Smooth muscle cell (in vitro differentiated cells): ENCODE measurements at regions not wholly inside any gene's neighbourhood (a gene's known extent, or its start where the extent isn't known, plus 50 kb on each side); places are given as distances from the start of the nearest gene placed in this dataset.

Source experiments
- DNase-seq: peaks from one replicate; lab custom pipeline; 2025; ENCODE audit not compliant: unreplicated experiment; lab: John Stamatoyannopoulos, UW
- H2AFZ ChIP-seq: fragments of 200-600 bp; sonication (generic); 2 replicates; pipeline ENCODE4 v1.6.0; 2016; ENCODE audit warnings: antibody characterized with exemption, low read depth, mild to moderate bottlenecking
- H3F3A ChIP-seq: fragments of 200-600 bp; sonication (generic); 2 replicates; pipeline ENCODE4 v1.6.0; 2017; ENCODE audit warnings: antibody characterized with exemption, low read depth
- H3K27ac ChIP-seq: fragments of 200-600 bp; sonication (generic); 2 replicates; pipeline ENCODE4 v1.5.1; 2016; ENCODE audit warnings: low read depth, mild to moderate bottlenecking
- H3K27me3 ChIP-seq: fragments of 200-600 bp; sonication (generic); 2 replicates; pipeline ENCODE4 v1.6.1; 2016; ENCODE audit warnings: low read depth, mild to moderate bottlenecking
- H3K36me3 ChIP-seq: fragments of 200-600 bp; sonication (generic); 2 replicates; pipeline ENCODE4 v1.5.1; 2016; ENCODE audit warnings: low read depth
- H3K4me1 ChIP-seq: fragments of 200-600 bp; sonication (generic); 2 replicates; pipeline ENCODE4 v1.5.1; 2016; ENCODE audit warnings: low read depth
- H3K4me2 ChIP-seq: fragments of 200-600 bp; sonication (generic); 2 replicates; pipeline ENCODE4 v1.6.0; 2016; ENCODE audit warnings: mild to moderate bottlenecking
- H3K4me3 ChIP-seq: fragments of 200-600 bp; sonication (generic); 2 replicates; pipeline ENCODE4 v1.5.1; 2016; ENCODE audit warnings: mild to moderate bottlenecking
- H3K79me2 ChIP-seq: fragments of 200-600 bp; sonication (generic); 2 replicates; pipeline ENCODE4 v1.6.0; 2016; ENCODE audit warnings: low read depth, mild to moderate bottlenecking
- H3K9ac ChIP-seq: fragments of 200-600 bp; sonication (generic); 2 replicates; pipeline ENCODE4 v1.6.0; 2016; ENCODE audit warnings: low read depth
- H3K9me3 ChIP-seq: fragments of 200-600 bp; sonication (generic); replicated peaks from 2 replicates; pipeline ENCODE4 v1.5.1; 2016; ENCODE audit warnings: low read depth
- H4K20me1 ChIP-seq: fragments of 200-600 bp; sonication (generic); 2 replicates; pipeline ENCODE4 v1.6.0; 2016; ENCODE audit warnings: low read depth
- WGBS: methylation state at CpG from one replicate; pipeline ENCODE4 v1.1.7; 2016; ENCODE audit warnings: low lambda C conversion rate; 5-methylcytosine and 5-hydroxymethylcytosine counted together
- TF ChIP-seq, protein P1 (sequence below): fragments of 200-600 bp; sonication (generic); IDR thresholded peaks from 2 replicates; pipeline ENCODE4 v1.5.1; 2017; ENCODE audit warnings: borderline replicate concordance, mild to moderate bottlenecking, antibody characterized with exemption; ENCODE audit not compliant: insufficient read depth, poor library complexity, severe bottlenecking

- TF ChIP-seq, protein P1, sequence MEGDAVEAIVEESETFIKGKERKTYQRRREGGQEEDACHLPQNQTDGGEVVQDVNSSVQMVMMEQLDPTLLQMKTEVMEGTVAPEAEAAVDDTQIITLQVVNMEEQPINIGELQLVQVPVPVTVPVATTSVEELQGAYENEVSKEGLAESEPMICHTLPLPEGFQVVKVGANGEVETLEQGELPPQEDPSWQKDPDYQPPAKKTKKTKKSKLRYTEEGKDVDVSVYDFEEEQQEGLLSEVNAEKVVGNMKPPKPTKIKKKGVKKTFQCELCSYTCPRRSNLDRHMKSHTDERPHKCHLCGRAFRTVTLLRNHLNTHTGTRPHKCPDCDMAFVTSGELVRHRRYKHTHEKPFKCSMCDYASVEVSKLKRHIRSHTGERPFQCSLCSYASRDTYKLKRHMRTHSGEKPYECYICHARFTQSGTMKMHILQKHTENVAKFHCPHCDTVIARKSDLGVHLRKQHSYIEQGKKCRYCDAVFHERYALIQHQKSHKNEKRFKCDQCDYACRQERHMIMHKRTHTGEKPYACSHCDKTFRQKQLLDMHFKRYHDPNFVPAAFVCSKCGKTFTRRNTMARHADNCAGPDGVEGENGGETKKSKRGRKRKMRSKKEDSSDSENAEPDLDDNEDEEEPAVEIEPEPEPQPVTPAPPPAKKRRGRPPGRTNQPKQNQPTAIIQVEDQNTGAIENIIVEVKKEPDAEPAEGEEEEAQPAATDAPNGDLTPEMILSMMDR, result no peak
- H3F3A ChIP-seq, result no peaks in the 10 kb centered on the region
- no peaks in the 10 kb centered on the region for H4K20me1 ChIP-seq
- H3K27me3 ChIP-seq, result peaks cover 7% of the 10 kb centered on the region
- no peak overlapping the region for H3K4me3 ChIP-seq
- H3K9ac ChIP-seq, result no peak overlapping the region
- H3K36me3 ChIP-seq, result no peaks in the 10 kb centered on the region
- H3K27ac ChIP-seq, result no peak overlapping the region
- no peak for DNase-seq
- no peak overlapping the region for H3K4me2 ChIP-seq
- no peaks in the 10 kb centered on the region for H3K79me2 ChIP-seq
- no peaks in the 10 kb centered on the region for H3K4me1 ChIP-seq
- no peaks in the 10 kb centered on the region for H3K9me3 ChIP-seq
- H2AFZ ChIP-seq, result no peak overlapping the region
- WGBS, result 87% methylated on average over 9 of the region's 9 CpGs
Measured at GRCh38 chr17:79258843-79259242, 184.2 kb downstream of the ENGASE start.

DNA sequence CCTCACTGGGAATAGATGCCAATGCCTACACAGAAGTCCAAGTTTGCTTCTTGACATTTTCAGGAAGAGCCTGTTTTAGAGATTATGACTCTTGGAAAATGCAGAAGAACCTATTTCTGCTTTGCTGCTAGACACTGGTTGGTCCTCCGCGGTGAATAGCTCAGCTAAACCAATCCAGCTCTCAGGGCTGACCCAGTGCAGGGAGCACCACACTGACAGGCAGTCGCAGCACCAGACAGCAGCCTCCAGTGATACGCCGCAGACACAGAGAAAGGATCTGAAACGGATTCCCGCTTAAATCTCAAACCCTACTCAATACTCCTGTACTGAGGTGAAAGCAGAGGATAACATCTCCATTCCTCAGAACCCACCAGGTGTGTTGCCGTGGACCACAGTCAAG, 183.4 kb downstream of the ENGASE start:
- Histone ChIP-seq H3K4me1 (no peaks in the 10 kb centered on the region), H3K27me3 (peaks cover 7% of the 10 kb centered on the region), H4K20me1 (no peaks in the 10 kb centered on the region), H3F3A (no peaks in the 10 kb centered on the region), H3K4me3 (no peak overlapping the region), H3K27ac (no peak overlapping the region), H3K79me2 (no peaks in the 10 kb centered on the region), H3K9ac (no peak overlapping the region), H3K9me3 (no peaks in the 10 kb centered on the region), H3K4me2 (no peak overlapping the region), H3K36me3 (no peaks in the 10 kb centered on the region), H2AFZ (no peak overlapping the region)
- TF ChIP-seq, protein P1, result no peak
- no peak for DNase-seq
- 93% methylated on average over 8 of the region's 8 CpGs for WGBS

DNA sequence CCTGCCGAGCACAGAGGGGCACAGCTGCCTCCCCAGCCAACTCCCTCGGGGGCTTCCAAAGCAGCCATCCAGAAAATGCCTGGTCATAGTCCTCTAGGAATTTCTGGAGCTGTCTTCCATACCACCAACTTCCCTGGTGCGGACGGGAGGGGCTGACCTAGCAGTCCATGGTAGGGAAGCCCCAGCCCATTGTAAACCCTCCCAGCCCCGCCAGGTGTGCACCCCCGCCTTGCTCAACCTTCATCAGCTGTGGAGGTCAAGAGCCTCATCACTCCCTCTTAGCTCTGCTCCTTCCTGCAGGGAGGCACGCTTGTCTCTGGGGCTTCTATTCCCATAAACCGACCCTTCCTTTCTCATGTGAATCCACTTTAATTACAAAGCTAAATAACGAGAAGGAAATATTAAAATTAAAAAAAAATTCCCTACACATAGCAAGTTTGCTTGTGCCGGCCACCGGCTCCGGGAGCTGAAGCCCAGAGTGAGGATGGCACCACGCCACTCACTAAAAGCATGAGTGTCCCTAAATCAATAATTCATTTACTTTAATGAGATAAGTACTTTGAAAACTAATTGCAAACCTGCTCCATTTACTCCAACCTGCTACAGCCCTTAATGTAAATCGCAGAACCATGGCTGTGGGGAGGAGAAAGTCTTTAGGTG, 181.4 kb downstream of the ENGASE start:
- no peak for DNase-seq
- WGBS, result 90% methylated on average over 14 of the region's 14 CpGs
- TF ChIP-seq, protein P1, result no peak

DNA sequence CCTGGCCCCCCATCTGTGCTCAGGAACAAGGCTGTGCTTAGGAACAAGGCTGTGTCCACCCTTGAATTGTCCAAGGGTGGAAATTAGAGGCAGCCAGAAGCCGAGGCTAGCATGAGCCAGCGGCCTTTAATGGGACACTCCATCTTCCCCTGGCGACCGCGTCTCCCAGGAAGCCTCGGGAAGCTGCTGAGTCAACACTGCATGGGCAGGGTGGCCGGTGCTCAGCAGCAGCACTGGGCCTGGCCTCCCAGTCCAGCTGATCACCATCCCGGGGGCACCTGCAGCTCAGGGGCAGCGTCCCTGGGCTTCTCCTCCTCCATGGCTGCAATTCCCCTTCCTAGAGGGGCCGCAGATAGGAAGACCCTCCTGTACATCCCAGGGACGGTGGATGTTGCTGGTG, 180.8 kb downstream of the ENGASE start:
- no peak for DNase-seq
- Histone ChIP-seq H2AFZ (no peak overlapping the region), H3K9ac (no peak overlapping the region), H3K36me3 (no peaks in the 10 kb centered on the region), H3K4me1 (no peaks in the 10 kb centered on the region), H3K27ac (no peak overlapping the region), H3K9me3 (no peaks in the 10 kb centered on the region), H3F3A (no peaks in the 10 kb centered on the region), H3K4me3 (no peak overlapping the region), H3K79me2 (no peaks in the 10 kb centered on the region), H4K20me1 (no peaks in the 10 kb centered on the region), H3K27me3 (peaks cover 16% of the 10 kb centered on the region), H3K4me2 (no peak overlapping the region)
- TF ChIP-seq, protein P1, result no peak
- WGBS, result 90% methylated on average over 11 of the region's 11 CpGs

More for the DNA sequence above, 181.4 kb downstream of the ENGASE start:
- Histone ChIP-seq H3K4me2 (no peak overlapping the region), H3K27me3 (peaks cover 16% of the 10 kb centered on the region), H3K4me3 (no peak overlapping the region), H3K36me3 (no peaks in the 10 kb centered on the region), H4K20me1 (no peaks in the 10 kb centered on the region), H3F3A (no peaks in the 10 kb centered on the region), H3K4me1 (no peaks in the 10 kb centered on the region), H3K9me3 (no peaks in the 10 kb centered on the region), H3K9ac (no peak overlapping the region), H3K27ac (no peak overlapping the region), H3K79me2 (no peaks in the 10 kb centered on the region), H2AFZ (no peak overlapping the region)
